OCI-M2 (cell line): ENCODE measurements at regions not wholly inside any gene's neighbourhood (a gene's known extent, or its start where the extent isn't known, plus 50 kb on each side); places are given as distances from the start of the nearest gene placed in this dataset.

Experiments used
- DNase-seq: peaks from one replicate; lab custom pipeline; 2025; ENCODE audit not compliant: unreplicated experiment; lab: John Stamatoyannopoulos, UW

DNA sequence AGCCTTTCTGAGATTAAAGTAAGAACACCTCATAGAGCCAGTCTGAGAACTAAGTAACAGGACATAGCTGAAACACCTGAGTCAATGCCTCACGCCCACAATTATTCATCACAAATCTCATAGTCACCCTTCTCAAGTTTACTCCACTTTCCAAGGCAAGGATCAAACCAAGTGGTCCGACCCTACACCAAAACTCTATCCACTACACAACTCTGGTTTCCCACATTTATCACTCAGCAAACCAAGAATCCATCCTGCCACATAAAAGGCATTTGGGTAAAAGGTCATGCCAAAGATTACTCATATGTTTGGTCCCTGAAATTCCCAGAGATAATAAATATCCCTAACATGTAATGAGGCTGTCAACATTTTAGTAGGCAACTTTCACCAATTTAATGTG lies 144.1 kb downstream of the RPAP3 start:
- DNase-seq, result no peak

DNA sequence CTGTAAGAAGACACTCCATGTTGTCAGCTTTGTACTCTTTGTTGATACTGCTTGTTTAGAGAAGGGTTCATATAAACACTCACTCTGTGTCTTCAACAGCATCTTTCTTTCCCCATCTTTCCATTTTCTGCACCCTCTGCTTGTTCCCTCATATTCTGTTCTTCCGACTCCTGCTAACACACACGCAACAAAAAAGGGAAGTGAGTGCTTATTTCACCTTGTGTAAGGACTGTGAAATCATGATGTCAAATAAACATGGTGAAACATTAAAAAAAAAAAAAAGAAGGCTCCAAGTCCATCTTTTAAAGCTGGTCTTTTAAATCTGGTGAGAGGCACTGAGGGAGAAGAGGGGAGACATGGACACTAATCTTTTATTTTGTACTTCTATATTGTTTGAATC lies 145.4 kb downstream of the RPAP3 start:
- no peak for DNase-seq

DNA sequence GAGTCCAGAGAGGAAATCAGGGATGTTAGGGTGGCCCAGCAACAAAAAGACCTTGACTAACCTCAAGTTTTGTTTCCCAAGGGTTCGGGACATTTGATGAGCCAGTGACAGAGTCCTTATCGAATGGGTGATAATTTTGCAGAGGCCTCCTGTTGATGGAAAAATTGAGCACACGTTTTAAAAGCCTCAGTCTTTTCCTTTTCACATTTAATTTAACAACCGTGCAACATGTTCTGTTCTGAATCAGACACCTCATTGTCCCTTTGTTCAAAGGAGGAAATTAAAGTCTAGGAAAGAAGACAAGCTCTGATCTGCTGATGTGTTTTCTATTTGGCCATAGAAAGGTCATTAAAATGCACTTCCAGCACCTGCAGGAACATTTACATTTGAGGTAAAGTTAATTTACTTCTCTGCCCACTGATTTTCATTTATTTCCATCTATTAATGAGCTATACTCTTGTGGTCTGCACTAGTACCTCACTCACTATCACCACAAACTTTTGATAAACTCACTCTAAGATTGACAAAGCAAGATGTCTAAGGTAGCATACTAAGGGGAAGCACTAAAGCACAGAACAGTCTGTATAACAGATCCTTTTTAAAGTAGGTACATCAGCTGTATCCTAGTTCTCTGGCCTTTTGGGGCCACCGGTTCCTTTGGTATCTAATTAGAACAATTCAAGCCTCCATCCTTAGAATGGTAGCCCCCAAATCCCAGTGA lies 147.0 kb downstream of the RPAP3 start:
- no peak for DNase-seq

DNA sequence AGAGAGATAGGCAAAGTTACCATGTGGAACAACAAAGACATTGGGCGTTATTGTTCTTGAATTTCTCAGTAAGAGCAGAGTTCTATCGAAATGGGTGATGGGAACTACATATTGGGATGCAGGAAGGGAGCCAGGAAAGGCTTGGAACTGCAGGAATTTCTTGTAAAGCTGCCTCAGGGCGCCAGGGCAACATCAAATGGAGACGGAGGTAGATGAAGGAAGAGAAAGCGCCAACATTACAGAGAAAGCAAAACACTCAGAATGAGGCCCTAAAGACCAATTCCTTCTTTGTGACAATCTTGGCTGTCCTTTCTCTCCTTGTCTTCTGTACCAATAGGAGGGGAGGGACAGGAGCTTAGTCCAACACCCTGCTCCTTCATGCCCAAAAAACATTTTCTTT lies 148.4 kb downstream of the RPAP3 start:
- no peak for DNase-seq

DNA sequence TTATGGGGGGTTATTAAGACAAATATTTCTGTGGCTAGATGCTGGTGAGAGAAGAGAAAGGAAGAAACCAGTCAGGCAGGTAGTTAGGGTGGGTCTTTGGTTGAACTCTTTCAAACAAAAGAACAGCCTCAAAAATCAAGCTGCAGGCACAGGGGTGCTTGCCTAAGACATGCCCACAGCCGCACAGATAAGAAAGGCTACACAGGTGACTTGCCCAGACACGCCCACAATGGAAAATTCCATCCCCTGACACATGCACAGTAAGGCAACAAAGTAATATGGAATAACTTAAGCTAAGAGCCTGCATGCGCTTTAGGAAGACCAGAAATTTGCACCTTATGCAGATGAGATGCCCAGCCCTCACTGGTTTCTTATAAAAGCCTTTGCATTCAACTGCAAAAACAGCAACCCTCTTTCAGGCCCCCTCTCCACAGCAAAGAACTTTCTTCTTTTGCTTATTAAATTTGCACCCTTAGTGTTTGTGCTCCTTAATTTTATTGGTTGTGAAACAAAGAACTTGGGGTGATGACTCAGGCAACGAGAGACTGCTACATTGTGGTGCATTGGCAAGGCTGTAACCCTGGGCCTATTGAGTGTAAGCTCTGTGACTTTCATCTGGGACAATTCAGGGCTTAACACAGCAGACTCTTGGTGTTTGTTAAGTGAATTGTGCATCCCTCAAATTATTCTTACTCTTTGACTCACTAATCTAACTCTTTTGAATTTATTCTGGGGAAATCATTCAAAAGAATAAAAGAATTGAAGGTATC lies 149.4 kb downstream of the RPAP3 start:
- no peak for DNase-seq

DNA sequence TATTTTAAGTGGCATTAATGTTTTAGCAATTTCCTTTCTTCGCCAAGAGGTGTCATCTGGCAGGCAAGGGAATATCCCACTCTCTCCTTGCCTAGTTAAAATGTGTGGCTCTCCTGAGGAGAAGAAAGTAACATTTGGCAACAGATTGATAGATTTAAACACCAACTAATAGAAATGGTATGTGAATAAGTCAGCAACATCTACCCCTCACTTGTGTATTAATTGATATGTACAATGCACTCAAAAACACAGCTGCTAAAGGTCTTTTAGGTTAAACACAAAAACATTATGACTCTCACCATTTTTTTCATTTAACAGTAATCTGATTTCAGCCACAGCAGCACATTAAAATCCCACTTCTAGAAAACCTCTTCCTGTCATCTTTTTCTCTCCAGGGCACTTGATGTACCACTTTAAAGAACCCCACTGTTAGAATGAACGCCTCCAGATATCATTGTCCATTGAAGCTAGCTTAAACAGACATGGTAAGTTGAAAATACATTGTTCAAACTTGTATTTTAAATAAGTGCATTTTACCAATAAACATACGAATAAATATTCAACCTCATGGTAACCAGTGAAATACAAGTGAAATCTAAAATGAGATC lies 151.7 kb downstream of the RPAP3 start:
- DNase-seq, result no peak

DNA sequence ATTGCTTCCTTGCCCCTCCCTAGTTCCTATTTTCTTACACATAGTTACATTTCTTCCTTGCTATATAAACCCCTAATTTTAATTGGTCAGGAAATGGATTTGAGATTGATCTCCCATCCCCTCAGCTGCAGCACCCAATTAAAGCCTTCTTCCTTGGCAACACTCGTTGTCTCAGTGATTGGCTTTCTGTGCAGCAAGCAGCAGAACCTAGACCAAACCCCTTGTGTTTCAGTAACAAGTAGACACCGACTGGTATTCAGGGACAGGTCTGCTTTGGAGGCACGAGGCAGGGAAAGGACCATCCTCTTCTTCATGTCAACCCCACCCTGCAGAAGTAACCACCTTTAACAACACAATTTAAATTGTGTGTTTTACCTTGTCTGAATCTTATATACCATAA lies 152.6 kb downstream of the RPAP3 start:
- no peak for DNase-seq

DNA sequence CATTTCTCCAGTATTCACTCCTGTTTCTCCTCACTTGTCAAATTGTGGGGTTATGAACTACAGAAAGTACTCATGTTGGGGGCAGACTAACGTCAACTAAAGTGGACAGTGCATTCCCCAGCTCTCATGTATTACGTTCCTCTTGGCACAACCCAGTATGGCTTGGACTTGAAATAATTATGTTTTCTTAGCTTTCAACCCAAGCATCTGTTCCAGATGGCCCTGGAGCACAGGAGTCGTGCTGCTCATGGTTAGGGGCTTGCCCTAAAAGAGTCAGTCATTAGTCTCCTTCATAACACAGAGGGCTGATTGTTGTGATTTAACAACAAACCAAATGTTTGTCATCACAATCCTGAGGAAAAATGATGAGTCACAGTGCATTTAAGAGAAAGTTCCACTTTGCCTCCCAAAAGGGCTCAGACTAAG lies 154.4 kb downstream of the RPAP3 start:
- no peak for DNase-seq

DNA sequence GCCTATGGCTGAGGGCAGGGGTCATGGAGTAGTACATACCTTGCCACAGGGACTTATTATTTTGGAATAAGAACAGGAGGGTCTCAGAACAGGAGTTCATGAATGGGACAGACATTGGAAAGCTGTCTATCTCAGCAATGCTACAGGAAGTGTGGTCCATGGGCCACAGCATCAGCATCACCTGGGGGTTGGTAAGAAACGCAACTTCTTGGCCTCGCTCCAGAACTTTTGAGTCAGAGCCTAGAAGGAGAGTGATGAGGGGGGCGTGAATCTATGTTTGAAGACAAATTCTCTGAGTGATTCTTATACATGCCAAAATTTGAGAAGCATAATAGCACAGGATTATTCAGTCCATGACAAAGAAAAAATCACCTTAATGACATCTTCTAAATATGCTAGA lies 156.6 kb downstream of the RPAP3 start:
- no peak for DNase-seq

DNA sequence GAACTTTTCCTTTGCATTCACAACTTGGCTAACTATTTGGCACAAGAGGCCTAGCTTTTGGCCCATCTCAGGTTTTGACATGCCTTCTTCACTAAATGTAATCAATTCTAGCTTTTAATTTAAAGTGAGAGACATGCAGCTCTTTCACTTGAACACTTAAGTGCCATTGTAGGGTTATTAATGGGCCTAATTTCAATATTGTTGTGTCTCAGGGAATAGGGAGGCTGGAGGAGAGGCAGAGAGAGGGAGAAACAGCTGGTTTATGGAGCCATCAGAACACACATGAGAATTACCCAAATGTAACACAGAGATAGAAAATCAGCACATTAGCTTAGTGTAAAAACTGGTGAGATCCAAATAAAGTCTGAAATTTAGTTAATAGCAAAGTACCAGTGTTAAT lies 157.4 kb downstream of the RPAP3 start:
- no peak for DNase-seq

DNA sequence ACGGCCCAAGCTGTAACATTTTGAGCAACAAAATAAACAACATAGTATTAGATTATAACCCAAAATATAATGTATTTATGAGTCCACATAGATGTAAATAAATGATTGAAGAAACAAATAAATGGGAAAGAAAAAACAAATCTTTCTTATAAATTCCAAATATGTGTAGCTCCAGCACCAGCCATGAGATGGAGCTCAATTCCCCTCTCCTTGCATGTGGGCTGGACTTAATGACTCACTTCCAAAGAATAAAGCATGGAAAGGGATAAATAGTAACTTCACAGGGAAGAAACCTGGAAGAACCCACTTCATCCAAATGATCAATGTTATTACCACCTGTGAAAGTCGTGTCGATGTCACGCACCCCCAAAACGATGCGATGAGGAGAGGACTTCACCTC lies 158.8 kb downstream of the RPAP3 start:
- no peak for DNase-seq

DNA sequence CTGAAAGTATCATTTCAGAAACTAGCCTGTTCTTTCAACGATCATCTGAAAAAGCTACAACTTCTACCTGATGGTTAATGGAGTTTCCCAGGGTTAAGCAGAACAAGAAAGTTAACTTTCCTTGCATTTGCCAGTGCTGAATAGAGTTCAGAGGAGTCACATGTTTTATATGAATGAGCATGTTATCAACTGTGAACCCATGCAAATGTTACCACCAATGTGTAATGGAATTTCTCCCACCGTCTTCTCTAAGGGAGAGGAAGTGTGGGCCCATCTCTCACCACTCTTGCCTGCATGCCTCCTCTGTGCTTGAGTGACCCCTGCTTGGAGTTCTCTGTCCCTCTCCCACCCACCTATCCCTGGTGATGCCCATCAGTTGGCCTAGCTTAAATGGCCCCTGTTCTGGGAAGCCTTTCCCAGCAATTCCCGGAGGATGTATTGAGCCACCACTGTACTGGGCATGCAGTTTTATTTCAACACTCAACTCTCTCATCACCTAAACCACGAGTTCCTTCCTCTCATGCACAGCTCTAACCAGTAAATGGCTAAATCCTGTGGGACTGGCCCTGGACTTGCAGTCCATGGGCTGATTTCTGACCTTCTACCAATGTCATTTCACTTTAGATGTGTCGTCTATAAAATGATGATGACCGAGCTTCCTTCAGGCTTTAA lies 159.8 kb downstream of the RPAP3 start:
- DNase-seq, result no peak

DNA sequence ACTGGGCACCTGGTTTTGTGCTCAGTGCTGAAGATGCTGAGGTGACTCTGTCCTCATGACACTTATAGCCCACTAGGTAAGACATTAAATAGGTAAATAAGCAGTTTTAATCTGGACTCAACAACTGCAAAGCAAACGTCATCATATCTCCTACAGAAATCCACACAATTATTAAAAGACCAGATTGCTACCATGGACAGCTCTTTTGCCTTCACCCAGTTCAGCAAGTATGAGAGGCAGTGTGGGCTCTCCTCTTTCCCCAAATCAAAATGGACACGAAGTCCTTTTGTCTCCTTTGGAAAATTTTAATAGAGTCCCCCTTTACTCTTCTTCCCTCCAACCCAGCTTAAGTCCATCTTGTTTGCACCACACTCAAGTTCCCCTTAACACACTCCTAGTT lies 171.1 kb downstream of the RPAP3 start:
- DNase-seq, result no peak

DNA sequence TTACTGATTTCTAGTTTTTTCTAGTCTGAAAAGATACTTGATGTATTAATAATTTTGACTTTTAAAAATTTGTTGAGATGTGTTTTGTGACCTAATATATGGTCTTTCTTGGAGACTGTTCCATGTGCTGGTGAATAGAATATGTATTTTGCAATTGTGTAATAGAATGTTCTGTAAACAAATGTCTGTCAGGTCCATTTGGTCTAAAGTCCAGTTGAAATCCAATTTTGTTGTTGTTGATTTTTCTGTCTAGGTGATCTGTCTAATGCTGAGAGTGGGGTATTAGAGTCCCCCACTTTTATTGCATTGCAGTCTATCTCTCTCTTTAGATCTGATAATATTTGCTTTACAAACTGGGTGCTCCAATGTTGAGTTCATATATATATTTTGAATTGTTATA lies 175.8 kb downstream of the RPAP3 start:
- no peak for DNase-seq

DNA sequence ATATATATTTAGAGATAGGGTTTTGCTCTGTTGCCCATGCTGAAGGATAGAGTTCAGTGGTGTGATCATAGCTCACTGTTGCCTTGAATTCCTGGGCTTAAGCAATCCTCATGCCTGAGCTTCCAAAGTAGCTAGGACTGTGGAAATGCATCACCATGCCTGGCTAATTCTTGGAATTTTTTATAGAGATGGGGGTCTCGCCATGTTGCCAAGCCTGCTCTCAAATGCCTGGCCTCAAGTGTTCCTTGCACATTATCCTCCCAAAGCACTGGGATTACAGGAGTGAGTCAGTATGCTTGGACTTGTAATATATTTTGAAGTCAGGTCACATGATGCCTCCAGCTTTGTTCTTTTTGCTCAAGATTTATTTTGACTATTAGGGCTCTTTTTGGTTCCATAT lies 178.0 kb downstream of the RPAP3 start:
- DNase-seq, result no peak

DNA sequence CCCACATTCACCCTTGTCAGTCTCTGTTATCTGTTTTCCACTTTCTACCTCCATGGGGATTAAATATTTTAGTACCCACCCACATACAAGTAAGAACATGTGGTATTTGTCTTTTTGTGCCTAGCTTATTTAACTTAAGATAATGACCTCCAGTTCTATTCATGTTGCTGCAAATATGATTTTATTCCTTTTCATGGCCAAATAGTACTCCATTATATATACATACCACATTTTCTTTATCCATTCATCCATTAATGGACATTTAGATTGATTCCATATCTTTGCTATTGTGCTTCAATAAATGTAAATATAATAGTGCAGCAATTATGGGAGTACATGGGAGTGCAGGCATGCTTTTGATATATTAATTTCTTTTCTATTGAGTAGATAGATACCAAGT lies 185.8 kb downstream of the RPAP3 start:
- DNase-seq, result no peak

DNA sequence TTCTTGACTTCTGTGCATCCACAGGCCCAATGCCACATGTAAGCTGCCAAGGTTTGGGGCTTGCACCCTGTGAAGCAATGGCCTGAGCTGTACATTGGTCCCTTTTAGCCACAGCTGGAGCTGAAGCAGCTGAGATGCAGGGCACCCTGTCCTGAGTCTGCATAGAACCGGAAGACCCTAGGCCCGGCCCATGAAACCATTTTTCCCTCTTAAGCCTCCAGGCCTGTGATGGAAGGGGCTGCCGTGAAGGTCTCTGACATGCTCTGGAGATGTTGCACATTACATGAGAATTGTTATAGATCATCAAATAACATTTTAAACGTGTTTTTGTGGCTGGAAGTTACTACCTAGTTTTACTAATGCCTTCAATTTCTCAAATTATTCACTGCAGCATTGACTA lies 188.7 kb downstream of the RPAP3 start:
- no peak for DNase-seq

DNA sequence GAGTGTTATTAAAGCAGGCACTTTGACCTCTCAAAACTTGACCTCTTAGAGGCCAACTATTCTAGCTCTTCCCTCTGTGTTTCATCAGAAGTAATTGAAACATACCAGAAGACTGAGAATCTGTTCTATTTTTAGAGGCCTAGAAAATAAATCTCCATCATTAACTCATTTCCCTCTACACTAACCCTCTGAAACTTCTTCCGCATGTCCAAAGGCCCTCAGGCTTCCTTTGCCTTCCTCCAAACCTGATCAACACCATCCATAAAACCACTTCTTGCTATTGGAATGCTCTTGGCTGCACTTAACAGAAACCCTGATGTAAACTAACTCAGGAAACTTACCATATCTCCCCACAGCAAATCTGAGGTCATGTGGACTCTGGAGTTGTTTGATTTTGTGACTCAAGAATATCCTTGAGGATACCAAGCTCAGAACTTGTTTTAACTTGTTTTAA lies 196.4 kb downstream of the RPAP3 start:
- no peak for DNase-seq

DNA sequence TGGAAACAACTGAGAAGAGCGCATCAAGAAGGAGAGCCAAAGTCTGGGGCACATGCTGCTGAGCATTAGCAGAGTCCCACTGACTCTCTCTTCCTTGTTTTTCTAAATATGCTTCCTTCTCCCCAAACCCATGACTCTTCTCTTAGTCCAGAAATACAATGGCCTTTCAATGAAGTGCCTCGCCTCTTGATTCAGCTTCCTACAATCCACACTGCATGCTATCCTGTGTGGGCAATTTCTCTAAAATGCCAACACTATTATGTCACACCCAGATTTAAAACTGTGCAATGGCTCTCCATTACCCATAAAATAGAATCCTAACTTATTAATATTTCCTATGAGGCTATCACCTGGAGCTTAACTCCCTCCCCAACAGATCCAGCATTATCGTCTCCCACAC lies 198.6 kb downstream of the RPAP3 start:
- DNase-seq, result no peak

DNA sequence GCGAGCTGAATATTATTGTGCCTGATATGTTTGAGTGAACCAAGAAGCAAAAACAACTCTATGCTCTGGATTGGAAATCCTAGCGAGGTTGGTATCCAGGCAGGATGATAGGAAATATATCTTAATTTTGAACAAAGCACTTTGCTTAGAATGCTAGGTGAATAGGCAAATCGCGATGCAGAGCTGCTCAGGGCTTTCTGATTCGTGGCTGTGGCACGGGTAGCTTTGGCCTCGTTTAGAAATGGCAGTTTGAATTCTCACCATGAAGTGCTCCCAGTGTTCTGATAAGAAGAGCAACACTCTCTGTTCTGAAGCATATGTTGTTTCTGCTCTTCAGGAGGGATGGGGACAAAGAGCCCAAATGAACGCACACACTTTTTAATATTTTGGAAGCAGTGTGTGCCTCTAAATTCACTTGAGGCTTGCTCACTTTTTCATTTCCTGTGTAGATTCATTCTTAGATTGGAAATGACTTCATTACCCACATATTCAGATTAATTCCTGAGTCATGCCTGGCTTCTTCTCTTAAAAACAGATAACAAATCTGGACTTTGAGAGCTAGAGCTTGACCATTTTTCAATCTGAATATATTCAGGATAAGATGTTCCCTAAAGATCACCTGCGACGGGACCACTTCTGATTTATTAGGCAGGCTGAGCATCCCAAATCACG lies 200.9 kb downstream of the RPAP3 start:
- DNase-seq, result no peak

DNA sequence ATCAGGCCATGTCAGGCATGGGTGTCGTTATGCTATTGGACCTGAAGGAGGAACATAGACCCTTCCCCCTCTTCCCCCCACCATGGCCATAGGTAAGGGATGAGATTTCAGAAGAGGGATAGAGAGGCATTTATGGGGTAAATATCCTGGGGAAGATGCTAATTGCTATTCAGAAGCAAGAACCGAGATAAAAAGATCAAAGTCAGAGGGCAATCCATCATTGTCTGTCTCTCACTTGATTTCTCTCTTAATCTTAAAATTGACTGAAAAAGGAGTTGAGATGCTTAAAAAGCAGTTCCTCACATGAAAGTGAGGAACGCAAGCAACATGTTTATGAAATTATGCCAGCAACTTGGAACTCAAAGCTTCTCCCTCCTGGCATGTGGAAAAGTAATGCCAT lies 212.0 kb downstream of the RPAP3 start:
- DNase-seq, result no peak
